H9 (cell line): ENCODE measurements at regions not wholly inside any gene's neighbourhood (a gene's known extent, or its start where the extent isn't known, plus 50 kb on each side); places are given as distances from the start of the nearest gene placed in this dataset.

ENCODE experiments used
- DNase-seq: peaks from one replicate; pipeline ENCODE4 v3.0.0-alpha.2; 2017
- H2AFZ ChIP-seq: one replicate; pipeline ENCODE4 v1.6.1; 2013; ENCODE audit warnings: mild to moderate bottlenecking, low read length, control low read depth, moderate library complexity
- H2AK5ac ChIP-seq: 2 replicates; pipeline ENCODE4 v1.6.1; 2013; ENCODE audit warnings: low read length, control low read depth, mixed read lengths; ENCODE audit not compliant: insufficient read length
- H2BK120ac ChIP-seq: one replicate; pipeline ENCODE4 v1.6.1; 2013; ENCODE audit warnings: low read depth, mild to moderate bottlenecking, low read length, control low read depth, inconsistent platforms; ENCODE audit not compliant: poor library complexity, severe bottlenecking
- H2BK12ac ChIP-seq: 2 replicates; pipeline ENCODE4 v1.6.1; 2013; ENCODE audit warnings: low read length, control low read depth, mixed read lengths, low read depth; ENCODE audit not compliant: insufficient read length
- H2BK15ac ChIP-seq: 2 replicates; pipeline ENCODE4 v1.6.1; 2013; ENCODE audit warnings: low read depth, low read length, control low read depth
- H2BK20ac ChIP-seq: one replicate; pipeline ENCODE4 v1.6.1; 2013; ENCODE audit warnings: low read depth, mild to moderate bottlenecking, low read length, control low read depth, inconsistent platforms; ENCODE audit not compliant: poor library complexity, severe bottlenecking
- H2BK5ac ChIP-seq: 2 replicates; pipeline ENCODE4 v1.6.1; 2013; ENCODE audit warnings: low read length, control low read depth, mixed read lengths; ENCODE audit not compliant: insufficient read length
- H3K14ac ChIP-seq: 2 replicates; pipeline ENCODE4 v1.6.1; 2013; ENCODE audit warnings: low read length, control low read depth; ENCODE audit not compliant: insufficient read depth
- H3K18ac ChIP-seq: 2 replicates; pipeline ENCODE4 v1.6.1; 2013; ENCODE audit warnings: low read depth, mild to moderate bottlenecking, mixed read lengths, low read length, control low read depth; ENCODE audit not compliant: insufficient read length
- H3K23ac ChIP-seq: 2 replicates; pipeline ENCODE4 v1.6.1; 2013; ENCODE audit warnings: low read length, control low read depth, mixed read lengths, low read depth; ENCODE audit not compliant: insufficient read length
- H3K23me2 ChIP-seq: 2 replicates; pipeline ENCODE4 v1.6.1; 2013; ENCODE audit warnings: low read depth, mild to moderate bottlenecking, mixed read lengths, low read length, control low read depth; ENCODE audit not compliant: insufficient read length, poor library complexity, severe bottlenecking
- H3K27ac ChIP-seq: 2 replicates; pipeline ENCODE4 v1.5.1; 2013; ENCODE audit warnings: low read length, control low read depth, mixed read lengths, low read depth; ENCODE audit not compliant: insufficient read length
- H3K27me3 ChIP-seq: 2 replicates; pipeline ENCODE4 v1.6.1; 2013; ENCODE audit warnings: low read length, control low read depth, inconsistent platforms; ENCODE audit not compliant: insufficient read depth
- H3K4ac ChIP-seq: 2 replicates; pipeline ENCODE4 v1.6.1; 2013; ENCODE audit warnings: low read depth, mild to moderate bottlenecking, control low read depth, inconsistent platforms, low read length, moderate library complexity
- H3K4me1 ChIP-seq: 2 replicates; pipeline ENCODE4 v1.6.1; 2013; ENCODE audit warnings: low read length, control low read depth, inconsistent platforms; ENCODE audit not compliant: insufficient read depth
- H3K4me2 ChIP-seq: 2 replicates; pipeline ENCODE4 v1.6.1; 2013; ENCODE audit warnings: low read length, control low read depth, mixed read lengths; ENCODE audit not compliant: insufficient read length, insufficient read depth
- H3K56ac ChIP-seq: 2 replicates; pipeline ENCODE4 v1.6.1; 2013; ENCODE audit warnings: low read depth, mild to moderate bottlenecking, mixed read lengths, low read length, control low read depth; ENCODE audit not compliant: insufficient read length
- H3K79me1 ChIP-seq: 2 replicates; pipeline ENCODE4 v1.6.1; 2013; ENCODE audit warnings: low read depth, mild to moderate bottlenecking, moderate library complexity, low read length, control low read depth, inconsistent platforms; ENCODE audit not compliant: insufficient read depth, poor library complexity, severe bottlenecking
- H3K79me2 ChIP-seq: 2 replicates; pipeline ENCODE4 v1.6.1; 2013; ENCODE audit warnings: low read length, control low read depth, inconsistent platforms; ENCODE audit not compliant: insufficient read depth
- H3K9ac ChIP-seq: 2 replicates; pipeline ENCODE4 v1.6.1; 2013; ENCODE audit warnings: low read length, control low read depth, mixed read lengths; ENCODE audit not compliant: insufficient read length; ENCODE audit errors: extremely low read depth
- H3K9me3 ChIP-seq: one replicate; pipeline ENCODE4 v1.6.1; 2013; ENCODE audit warnings: low read depth, low read length, inconsistent platforms; ENCODE audit not compliant: control insufficient read depth
- H3T11ph ChIP-seq: one replicate; pipeline ENCODE4 v1.6.1; 2013; ENCODE audit warnings: mild to moderate bottlenecking, low read length, control low read depth, inconsistent platforms
- H4K20me1 ChIP-seq: one replicate; pipeline ENCODE4 v1.6.1; 2013; ENCODE audit not compliant: control insufficient read depth, insufficient read length, insufficient read depth
- H4K5ac ChIP-seq: 2 replicates; pipeline ENCODE4 v1.6.1; 2013; ENCODE audit warnings: low read depth, mild to moderate bottlenecking, mixed read lengths, low read length, control low read depth; ENCODE audit not compliant: insufficient read length
- H4K8ac ChIP-seq: replicated peaks from 2 replicates; pipeline ENCODE4 v1.6.1; 2013; ENCODE audit warnings: low read length, control low read depth, mixed read lengths, low read depth; ENCODE audit not compliant: insufficient read length
- H4K91ac ChIP-seq: 2 replicates; pipeline ENCODE4 v1.6.1; 2013; ENCODE audit warnings: low read depth, mild to moderate bottlenecking, moderate library complexity, mixed read lengths, low read length, control low read depth; ENCODE audit not compliant: insufficient read length
- H3K27ac Mint-ChIP-seq, 3 experiments: 2 replicates in 2 of 3; 3 replicates in 1 of 3; pipeline ENCODE4 v1.8.0; 2020 to 2021; ENCODE audit warnings: mixed read lengths in 3 of 3, mild to moderate bottlenecking in 1 of 3, moderate library complexity in 1 of 3
- H3K27me3 Mint-ChIP-seq: 2 replicates; pipeline ENCODE4 v1.8.0; 2021; ENCODE audit warnings: low read depth, mild to moderate bottlenecking, moderate library complexity, mixed read lengths
- H3K36me3 Mint-ChIP-seq, 3 experiments: 2 replicates in 2 of 3; 3 replicates in 1 of 3; pipeline ENCODE4 v1.8.0; 2020 to 2021; ENCODE audit warnings: low read depth in 3 of 3, mixed read lengths in 3 of 3; ENCODE audit not compliant: insufficient read depth in 1 of 3
- H3K4me1 Mint-ChIP-seq, 2 experiments: 2 replicates each; pipeline ENCODE4 v1.8.0; 2020; ENCODE audit warnings: mixed read lengths in 2 of 2
- H3K4me3 Mint-ChIP-seq, 2 experiments: 2 replicates in 1 of 2; 3 replicates in 1 of 2; pipeline ENCODE4 v1.8.0; 2020 to 2021; ENCODE audit warnings: mild to moderate bottlenecking in 2 of 2, mixed read lengths in 2 of 2, moderate library complexity in 1 of 2
- H3K9me3 Mint-ChIP-seq, 2 experiments: 2 replicates in 1 of 2; 3 replicates in 1 of 2; pipeline ENCODE4 v1.8.0; 2020; ENCODE audit warnings: mild to moderate bottlenecking in 2 of 2, mixed read lengths in 2 of 2, moderate library complexity in 1 of 2
- WGBS: extraction: QIAGEN DNeasy Blood & Tissue Kit; methylation state at CpG from one replicate; pipeline ENCODE4 v1.1.7; 2013; ENCODE audit warnings: missing lambda C conversion rate, low lambda C conversion rate, mixed read lengths; ENCODE audit not compliant: insufficient read length; ENCODE audit errors: extremely low coverage; 5-methylcytosine and 5-hydroxymethylcytosine counted together
- TF ChIP-seq, protein P1 (sequence below): fragments of 200-600 bp; sonication (generic); conservative IDR thresholded peaks from 3 replicates; pipeline ENCODE4 v1.8.0; 2021; ENCODE audit warnings: antibody characterized with exemption, mild to moderate bottlenecking

DNA sequence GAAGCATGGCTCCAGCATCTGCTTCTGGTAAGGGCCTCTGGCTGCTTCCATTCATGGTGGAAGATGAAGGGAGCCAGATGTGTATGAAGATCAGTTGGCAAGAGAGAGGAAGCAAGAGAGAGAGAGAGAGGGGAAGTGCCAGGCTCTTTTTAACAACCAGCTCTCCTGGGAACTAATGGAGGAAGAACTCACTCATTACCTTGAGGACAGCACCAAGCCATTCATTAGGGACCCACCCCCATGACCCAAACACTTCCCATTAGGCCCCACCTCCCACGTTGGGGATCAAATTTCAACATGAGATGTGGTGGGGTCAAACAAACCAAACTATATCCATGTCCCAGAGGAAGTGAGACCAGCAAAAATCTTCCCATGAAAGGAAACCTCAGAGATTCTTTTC lies 124.8 kb upstream of the SIX2 start:
- Histone ChIP-seq H2AK5ac (no peak overlapping the region), H4K91ac (no peak overlapping the region), H3K27me3 (no peaks in the 10 kb centered on the region; the same call in 1 of the 2 replicates), H2BK5ac (no peak overlapping the region), H2AFZ (peak overlapping the region; percentile 78), H3K23ac (no peak overlapping the region), H3K9me3 (no peaks in the 10 kb centered on the region), H4K5ac (no peak overlapping the region), H3K56ac (no peak overlapping the region), H2BK12ac (no peak overlapping the region), H3K79me2 (no peaks in the 10 kb centered on the region), H3K4ac (no peak overlapping the region), H3K14ac (no peak overlapping the region), H3K4me2 (no peak overlapping the region), H3T11ph (no peak overlapping the region), H3K79me1 (no peaks in the 10 kb centered on the region), H3K23me2 (no peaks in the 10 kb centered on the region), H3K27ac (no peak overlapping the region), H2BK120ac (no peak overlapping the region), H3K4me1 (no peaks in the 10 kb centered on the region; the same call in 1 of the 2 replicates), H3K18ac (no peak overlapping the region), H2BK15ac (no peak overlapping the region), H4K8ac (no peak overlapping the region), H2BK20ac (no peak overlapping the region), H3K9ac (no peak overlapping the region), H4K20me1 (no peaks in the 10 kb centered on the region)
- no CpG with 5 or more reads among the region's 1 CpG for WGBS
- H3K36me3 Mint-ChIP-seq = no peaks in the 10 kb centered on the region; a peak in 1 of 7 replicates
- H3K27ac Mint-ChIP-seq = no peak overlapping the region
- TF ChIP-seq, protein P1, sequence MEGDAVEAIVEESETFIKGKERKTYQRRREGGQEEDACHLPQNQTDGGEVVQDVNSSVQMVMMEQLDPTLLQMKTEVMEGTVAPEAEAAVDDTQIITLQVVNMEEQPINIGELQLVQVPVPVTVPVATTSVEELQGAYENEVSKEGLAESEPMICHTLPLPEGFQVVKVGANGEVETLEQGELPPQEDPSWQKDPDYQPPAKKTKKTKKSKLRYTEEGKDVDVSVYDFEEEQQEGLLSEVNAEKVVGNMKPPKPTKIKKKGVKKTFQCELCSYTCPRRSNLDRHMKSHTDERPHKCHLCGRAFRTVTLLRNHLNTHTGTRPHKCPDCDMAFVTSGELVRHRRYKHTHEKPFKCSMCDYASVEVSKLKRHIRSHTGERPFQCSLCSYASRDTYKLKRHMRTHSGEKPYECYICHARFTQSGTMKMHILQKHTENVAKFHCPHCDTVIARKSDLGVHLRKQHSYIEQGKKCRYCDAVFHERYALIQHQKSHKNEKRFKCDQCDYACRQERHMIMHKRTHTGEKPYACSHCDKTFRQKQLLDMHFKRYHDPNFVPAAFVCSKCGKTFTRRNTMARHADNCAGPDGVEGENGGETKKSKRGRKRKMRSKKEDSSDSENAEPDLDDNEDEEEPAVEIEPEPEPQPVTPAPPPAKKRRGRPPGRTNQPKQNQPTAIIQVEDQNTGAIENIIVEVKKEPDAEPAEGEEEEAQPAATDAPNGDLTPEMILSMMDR = no peak
- H3K9me3 Mint-ChIP-seq = no peaks in the 10 kb centered on the region
- no peaks in the 10 kb centered on the region; the same call in 1 of the 2 replicates for H3K27me3 Mint-ChIP-seq
- DNase-seq = peak; percentile 45
- no peak overlapping the region for H3K4me3 Mint-ChIP-seq
- H3K4me1 Mint-ChIP-seq = peaks cover 7 to 10% of the 10 kb centered on the region in 2 experiments
